HG03342 (cell line): ENCODE measurements at regions not wholly inside any gene's neighbourhood (a gene's known extent, or its start where the extent isn't known, plus 50 kb on each side); places are given as distances from the start of the nearest gene placed in this dataset.
"Not testable (repeated sequence)": the region's sequence is repeated elsewhere in the genome, so short reads cannot be mapped to it uniquely, and the experiment has no call there.

Experiments
- ATAC-seq: cut with Tn5 transposase; IDR thresholded peaks from one replicate; pipeline ENCODE4 v1.9.1; 2021; ENCODE audit warnings: mild to moderate bottlenecking, moderate library complexity; ENCODE audit not compliant: unreplicated experiment

DNA sequence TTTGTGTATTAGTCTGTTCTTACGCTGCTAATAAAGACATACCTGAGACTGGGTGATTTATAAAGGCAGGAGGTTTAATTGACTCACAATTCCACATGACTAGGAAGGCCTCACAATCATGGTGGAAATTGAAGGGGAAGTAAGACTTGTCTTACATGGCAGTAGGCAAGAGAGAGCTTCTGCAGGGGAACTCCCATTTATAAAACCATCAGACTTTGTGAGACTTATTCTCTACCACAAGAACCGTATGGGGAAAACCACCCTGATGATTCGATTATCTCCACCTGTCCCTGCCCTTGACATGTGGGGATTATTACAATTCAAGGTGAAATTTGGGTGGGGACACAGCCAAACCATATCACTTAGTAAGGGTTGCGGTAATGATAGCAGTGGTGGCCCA is 833.1 kb downstream of the FLRT2 start:
- no peak for ATAC-seq

DNA sequence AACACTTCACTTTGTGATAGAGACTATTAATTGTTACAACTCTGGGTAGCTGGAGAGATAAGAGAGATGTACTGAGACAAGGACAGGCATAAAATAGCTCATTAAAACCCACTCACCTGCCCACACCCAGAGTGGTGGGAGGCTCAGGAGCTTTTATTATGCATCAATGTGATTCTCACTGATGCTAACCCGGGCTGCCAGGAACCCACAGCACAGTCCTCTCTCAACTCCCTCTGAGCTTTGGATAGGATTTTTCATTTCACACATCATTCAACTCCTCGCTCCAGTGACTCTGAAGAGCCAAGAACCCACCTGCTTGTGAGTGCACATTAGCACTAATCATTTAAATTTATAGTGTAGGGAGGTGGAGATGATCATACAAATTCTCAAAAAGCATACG is 827.9 kb downstream of the FLRT2 start:
- ATAC-seq: no peak

DNA sequence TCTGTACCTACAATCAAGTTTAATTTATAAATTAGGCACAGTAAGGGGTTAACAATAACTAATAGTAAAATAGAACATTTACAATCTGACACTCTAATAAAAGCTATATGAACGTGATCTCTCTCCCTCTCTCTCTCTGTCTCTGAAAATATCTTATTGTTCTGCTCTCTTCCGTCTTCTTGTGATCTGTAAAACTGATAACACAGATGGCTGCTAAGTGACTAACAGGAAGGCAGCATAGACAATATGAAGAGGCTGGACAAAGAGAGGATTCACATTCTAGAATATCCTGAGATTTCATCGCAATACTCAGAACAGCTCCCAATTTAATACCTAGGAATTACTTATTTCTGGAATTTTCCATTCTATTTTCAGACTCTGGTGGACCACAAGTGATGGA is 827.2 kb downstream of the FLRT2 start:
- no peak for ATAC-seq

DNA sequence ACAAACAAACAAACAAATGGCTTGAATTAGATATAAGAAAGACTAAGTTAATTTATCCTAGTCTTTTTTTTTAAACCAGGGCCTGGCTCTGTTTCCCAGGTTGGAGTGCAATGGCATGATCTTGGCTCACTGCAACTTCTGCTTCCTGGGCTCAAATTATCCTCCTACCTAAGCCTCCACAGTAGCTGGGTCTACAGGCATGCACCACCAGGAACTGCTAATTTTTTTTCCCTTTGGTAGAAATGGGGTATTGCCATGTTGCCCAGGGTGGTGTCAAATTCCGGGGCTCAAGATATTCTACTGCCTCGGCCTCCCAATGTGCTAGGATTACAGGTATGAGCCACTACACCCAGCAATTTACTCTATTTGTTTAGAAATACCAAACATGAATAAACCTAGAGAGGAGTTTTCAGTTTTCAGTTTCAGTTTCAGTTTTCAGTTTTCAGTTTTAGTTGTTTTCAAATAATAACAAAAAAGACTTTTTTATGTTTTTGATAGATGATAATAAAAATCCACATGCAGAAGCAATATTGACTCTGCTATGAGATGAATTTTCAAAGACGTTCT is 817.0 kb downstream of the FLRT2 start:
- no peak for ATAC-seq

DNA sequence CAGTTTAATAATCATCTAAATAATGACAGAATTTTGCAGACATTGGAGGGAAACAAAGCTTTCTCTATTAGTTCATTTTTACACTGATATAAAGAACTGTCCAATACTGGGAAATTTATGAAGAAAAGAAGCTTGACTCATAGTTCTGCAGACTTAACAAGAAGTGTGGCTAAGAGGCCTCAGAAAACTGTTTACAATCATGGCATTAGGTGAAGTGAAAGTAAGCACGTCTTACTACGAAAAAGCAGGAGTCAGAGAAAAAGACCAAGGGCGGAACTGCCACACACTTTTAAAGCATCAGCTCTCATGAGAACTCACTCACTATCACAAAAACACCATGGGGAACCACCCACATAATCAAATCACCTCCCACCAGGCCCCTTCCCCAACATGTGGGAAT is 804.4 kb downstream of the FLRT2 start:
- ATAC-seq: no peak

DNA sequence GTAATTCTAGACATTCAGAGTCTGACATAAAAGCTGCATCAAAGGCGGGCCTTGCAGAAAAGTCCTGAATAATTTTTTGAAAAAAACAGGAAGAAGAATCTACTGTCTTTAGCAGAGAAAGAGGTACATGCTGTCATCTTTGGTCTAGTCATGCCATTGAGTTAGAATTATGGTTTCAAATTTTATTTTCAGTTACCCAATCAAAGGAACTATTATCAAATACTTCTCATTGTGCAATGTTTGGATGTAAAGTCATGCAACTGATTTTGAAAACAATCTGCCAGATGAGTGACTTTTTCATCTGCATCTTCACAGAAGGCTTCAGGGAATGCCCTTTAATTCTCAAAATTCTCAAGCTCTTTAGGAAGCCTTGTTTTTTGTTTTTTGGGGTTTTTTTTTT is 803.5 kb downstream of the FLRT2 start:
- ATAC-seq: no peak

DNA sequence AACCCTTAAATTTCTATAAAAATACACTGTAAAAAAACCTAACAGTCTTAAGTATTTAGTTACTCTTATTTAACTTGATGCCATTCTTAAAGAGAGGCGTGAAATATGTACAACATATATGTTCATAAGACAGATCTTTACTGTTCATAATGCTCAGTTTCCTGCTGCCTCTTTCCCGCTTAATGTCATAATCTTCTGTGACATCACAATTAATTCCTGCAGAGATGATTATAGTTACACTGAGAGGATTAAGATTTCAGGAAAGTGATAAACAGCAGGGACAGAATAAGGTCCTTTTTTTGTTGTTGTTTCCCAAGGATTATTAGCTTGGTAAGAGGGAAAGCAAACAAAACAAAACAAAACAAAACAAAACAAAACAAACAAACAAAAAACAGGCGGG is 801.4 kb downstream of the FLRT2 start:
- no peak for ATAC-seq

DNA sequence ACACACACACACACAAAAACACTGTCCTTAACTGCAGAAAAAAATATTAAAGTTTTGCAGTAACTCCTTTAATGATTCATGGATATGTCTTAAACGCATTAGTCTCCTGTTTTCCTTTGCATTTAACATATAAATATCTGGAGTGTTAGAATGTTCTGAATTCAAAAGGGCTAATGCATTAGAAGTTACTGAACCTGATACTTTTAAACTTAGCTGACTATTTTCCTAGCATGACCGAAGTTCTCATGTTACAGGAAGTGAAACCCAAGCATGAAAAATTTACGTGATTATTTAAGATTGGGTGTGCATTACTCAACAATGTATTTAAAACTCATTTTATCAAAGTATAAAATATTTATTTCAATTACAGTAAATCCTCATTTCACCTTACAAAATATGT is 791.2 kb downstream of the FLRT2 start:
- no peak for ATAC-seq

DNA sequence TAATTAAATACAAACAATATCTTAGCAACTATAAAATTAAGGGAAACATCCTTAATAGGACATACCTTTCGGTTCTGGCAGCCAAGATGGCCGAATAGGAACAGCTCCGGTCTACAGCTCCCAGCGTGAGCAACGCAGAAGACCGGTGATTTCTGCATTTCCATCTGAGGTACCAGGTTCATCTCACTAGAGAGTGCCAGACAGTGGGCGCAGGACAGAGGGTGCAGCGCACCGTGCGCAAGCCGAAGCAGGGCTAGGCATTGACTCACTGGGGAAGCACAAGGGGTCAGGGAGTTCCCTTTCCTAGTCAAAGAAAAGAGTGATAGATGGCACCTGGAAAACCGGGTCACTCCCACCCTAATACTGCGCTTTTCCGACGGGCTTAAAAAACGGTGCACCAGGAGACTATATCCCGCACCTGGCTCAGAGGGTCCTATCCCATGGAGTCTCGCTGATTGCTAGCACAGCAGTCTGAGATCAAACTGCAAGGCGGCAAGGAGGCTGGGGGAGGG is 782.3 kb downstream of the FLRT2 start:
- not testable (repeated sequence) for ATAC-seq

DNA sequence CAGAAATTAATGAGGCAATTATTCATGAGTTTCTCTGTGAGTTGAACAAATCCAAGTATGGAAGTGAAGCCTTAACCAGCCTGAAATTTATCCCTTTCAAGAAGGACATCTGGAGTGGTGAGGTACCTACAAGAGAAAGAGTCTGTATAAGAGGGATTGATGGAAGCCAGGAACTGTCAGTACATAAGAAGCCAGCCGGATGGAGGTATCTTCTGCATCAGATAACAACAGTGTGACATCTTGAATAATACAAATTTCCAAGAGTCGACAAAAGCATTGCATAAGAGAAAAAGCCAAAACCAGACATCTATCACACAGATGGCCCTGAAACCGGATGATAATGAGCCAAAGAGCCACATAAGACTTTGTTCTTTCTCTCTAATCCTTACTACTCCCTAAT is 781.2 kb downstream of the FLRT2 start:
- no peak for ATAC-seq

DNA sequence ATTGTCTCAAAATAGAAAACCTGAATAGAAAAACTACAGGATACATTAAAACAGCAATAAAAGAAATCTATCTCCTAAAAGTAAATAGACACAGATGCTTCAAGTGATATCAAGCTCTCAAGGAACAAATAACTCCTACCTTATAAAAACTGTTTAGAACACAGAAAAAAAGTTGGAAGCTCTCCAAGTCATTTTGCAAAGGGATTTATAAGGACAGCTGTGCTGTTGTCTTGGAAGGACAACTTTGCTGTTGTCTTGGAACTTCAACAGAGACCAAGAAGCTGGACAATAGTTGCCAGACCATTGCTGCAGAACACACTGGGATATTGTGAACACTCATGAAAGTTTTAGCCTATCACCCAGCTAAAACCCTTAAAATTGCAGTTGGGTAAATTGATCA is 780.7 kb downstream of the FLRT2 start:
- ATAC-seq: no peak

DNA sequence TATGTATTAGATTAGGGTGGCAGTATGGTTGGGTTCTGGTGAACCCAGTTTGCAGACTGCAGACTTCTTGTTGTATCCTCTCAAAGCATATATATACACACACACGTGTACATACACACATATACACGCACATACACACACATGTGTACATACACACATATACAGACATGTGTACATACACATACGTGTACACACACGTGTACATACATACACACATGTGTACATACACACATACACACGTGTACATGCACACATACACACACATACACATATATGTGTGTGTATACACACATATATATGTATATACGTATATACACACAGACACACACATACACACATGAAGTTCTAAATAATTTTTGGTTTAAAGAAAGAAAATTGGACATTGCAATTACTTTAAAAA is 780.2 kb downstream of the FLRT2 start:
- no peak for ATAC-seq

DNA sequence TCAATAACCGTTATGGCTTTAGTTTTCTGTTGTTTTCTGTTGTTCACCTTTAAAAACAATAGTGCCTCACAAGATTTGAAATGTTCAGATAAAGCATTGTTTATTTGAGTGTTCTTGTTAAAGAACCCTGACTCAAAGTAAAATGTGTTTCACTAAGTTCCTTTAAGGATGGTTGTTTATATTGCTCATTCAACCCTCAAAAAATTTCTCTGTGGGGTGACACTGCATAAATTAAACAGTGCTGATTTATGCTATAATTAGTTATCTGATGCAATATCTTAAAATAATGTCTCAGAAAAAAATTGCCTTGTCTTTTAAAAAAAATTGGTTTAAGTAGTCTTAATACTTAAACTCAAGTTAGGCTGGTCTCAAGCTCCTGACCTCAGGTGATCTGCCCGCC is 775.1 kb downstream of the FLRT2 start:
- ATAC-seq: no peak

DNA sequence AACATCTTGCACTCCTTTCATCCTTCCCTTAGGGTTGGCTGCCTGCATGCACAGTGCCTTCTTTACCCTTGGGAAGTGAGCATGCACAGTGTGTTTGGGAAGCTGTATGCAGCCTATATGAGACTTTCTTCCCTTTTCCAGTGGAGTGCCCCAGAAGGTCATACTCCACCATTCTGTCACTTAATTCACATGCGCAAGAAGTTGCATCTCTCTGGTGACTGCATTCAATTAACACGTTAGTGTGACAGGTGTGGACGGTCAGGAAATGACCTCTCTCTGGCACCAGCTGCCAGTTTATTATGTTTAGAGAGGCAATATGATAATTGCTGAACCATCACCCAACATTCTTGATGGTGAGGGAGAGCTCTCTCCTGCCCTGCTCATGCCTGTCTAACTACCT is 770.0 kb downstream of the FLRT2 start:
- no peak for ATAC-seq

DNA sequence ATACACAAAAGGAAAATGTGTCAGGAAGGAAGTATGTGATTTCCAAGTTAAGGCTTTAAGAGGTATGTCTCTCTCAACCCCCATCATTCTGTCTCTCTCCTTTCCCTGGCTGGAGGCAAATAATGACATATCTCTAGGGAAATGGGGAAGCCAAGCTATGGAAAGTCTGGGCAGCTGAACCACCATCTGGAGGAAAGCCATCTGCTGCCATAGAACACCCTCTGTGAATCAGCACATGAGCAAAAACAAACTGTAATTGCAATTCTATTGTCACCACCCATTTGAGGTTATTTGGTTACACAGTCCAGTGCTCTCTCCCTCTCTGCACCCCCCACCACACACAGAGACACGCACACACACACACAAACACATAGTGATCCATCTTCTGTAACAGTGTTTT is 766.2 kb downstream of the FLRT2 start:
- no peak for ATAC-seq

DNA sequence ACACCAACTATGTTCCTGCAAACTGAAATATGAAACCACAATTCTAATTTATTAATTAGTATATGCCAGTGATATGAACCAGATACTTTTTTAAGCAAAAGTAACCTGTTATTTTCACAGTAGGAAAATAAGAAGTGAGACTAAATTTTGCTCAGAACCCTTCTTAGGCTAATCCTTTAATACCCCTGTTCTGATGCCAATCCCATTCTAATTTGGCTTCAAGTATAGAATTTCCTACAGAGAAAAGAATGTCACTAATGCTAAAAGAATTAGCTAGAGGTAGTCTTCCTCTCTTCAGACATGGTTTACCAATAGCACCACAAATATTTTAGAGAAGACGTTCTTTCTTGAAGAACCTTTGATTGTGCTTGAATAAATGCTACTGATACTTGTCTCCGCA is 758.4 kb downstream of the FLRT2 start:
- ATAC-seq: no peak

DNA sequence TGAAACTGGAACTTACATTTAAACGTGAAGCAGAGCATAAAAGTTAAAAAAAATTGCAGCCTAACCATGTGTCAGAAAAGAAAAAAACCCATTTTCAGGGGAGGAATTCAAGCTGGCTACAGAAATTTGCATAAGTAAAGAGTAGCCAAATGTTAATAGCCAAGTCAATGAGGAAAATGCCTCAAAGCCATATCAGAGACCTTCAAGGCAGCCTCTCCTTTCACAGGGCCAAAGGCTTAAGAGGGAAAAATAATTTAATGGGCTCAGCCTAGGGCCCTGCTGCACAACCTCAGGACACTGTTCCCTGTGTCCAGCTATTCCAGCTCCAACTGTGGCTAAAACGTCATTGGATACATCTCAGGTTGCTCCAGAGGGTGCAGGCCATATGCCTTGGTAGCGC is 749.5 kb downstream of the FLRT2 start:
- ATAC-seq: no peak

DNA sequence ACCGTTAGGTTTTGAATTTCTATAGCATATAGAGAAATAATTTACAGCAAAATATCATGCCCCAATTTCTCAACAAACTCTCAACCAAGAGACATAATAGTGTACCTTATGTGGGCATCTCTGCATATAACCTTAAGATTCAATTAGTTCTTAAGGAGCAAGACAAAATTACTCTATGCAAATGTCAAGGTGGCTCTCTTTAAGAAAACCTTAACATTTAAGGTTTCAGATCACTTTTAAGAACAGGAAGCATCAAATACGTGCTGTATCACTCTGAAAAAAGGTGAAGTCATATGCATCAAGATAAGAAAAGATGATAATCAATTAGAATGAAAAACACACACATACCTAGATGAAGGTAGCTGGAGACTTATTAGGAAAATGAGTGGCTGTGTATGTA is 728.0 kb downstream of the FLRT2 start:
- ATAC-seq: no peak

DNA sequence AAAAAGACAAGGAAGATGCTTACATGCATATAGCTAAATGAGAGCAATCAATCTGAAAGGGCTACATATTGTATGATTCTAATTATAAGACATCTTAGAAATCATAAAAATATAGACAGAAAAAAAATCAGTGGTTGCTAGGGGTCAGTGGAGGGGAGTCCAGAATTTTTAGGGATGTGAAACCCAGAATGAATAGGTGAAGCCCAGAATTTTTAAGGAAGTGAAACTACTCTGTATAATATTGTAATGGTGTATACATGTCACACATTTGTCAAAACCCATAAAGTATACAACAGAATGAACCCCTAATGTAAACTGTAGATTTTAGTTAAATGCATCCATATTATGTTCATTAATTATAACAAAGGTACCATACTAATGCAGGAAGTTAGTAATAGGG is 713.2 kb downstream of the FLRT2 start:
- ATAC-seq: peak; percentile 97

DNA sequence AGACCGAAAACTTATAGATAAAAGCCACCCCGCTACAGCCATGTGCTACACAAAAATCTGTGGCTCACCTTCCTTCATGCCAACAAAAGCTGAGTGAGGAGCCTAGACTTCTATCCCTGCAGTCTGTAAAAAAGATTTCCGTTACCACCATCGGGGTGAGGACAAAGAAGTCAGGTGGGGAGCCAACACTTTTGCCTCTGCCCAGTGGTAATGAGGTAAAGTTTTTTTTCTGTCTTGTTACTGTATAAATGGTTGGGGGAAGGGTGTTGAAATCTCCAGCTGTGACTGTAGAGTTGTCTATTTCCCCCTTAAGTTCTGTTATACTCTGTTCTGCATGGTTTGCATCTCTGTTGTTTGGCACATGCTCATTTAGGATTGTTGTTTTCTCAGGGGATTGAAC is 707.8 kb downstream of the FLRT2 start:
- ATAC-seq: no peak

DNA sequence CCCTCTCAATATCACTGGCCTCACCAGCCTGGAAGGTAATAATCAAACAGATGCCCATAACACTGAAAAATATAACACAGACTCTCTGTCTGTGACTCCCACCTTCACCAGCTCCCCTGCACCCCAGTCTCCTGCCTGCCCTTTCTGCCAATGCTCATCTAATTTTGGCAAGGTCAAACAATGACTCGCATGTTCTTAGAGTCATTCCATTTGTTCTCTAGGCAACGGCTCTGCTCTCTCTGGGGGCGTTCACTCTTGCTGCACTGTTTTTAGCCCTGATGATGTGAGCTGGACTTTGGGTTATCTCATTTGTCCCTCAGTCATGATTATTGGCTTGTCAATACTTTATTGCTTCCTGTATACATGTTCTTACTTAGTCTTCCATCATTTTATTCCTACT is 691.8 kb downstream of the FLRT2 start:
- ATAC-seq: no peak

DNA sequence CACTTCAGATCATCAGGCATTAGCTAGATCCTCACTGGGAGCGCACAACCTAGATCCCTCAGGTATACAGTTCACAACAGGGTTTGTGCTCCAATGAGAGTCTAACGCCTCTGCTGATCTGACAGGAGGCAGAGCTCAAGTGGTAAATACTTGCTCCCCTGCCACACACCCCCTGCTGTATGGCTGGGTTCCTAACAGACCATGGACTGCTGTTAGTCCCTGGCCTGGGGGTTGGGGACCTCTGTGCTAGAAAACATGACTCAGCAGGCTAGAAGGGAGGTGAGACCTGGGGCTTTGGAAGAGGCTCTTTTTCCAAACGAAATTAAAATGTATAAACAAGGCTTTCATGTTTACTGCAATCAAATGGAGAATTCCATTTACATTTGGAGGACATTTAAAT is 691.1 kb downstream of the FLRT2 start:
- ATAC-seq: no peak

DNA sequence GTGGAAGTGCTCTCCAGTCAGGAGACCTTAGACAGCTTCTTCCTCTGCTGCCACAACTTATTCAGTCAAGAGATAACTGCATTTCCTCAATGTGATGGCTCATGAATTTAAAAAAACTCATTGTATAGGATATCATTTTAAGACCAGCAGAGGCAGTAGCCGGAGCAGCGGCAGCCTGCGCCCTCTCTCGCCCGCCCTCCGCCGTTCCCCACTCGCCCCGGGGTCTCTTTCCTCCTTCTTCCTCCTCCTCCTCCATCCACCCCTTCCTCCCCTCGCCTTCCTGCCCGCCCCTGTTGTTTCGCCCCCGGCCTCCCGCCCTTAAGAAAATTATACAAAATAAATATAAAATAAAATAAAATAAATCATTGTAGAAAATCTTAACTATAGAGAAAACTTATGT is 687.6 kb downstream of the FLRT2 start:
- no peak for ATAC-seq

DNA sequence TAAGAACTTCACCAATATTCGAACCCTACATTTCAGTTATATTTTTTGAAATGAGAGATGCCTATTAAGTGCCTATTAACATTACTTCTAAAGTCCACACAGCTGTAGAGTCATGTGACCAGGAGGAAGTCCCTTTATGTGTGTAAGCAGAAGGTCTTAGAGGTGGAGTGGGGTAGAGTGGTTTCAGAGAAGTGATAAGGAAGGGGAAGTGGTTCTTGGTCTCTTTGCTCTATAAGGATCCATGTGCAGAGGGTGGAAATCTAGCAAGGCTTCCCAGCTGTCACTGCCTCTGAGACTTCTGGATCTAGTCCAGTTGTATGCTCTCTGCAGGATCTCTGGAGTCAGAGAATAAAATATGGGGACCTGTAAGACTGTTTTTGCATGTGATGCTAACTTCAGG is 673.9 kb downstream of the FLRT2 start:
- ATAC-seq: no peak
